GM21717 (cell line): ENCODE measurements at regions not wholly inside any gene's neighbourhood (a gene's known extent, or its start where the extent isn't known, plus 50 kb on each side); places are given as distances from the start of the nearest gene placed in this dataset.
"Not testable (repeated sequence)": the region's sequence is repeated elsewhere in the genome, so short reads cannot be mapped to it uniquely, and the experiment has no call there.

Experiments used
- ATAC-seq: cut with Tn5 transposase; IDR thresholded peaks from one replicate; pipeline ENCODE4 v1.9.1; 2021; ENCODE audit warnings: mild to moderate bottlenecking, moderate library complexity; ENCODE audit not compliant: unreplicated experiment

DNA sequence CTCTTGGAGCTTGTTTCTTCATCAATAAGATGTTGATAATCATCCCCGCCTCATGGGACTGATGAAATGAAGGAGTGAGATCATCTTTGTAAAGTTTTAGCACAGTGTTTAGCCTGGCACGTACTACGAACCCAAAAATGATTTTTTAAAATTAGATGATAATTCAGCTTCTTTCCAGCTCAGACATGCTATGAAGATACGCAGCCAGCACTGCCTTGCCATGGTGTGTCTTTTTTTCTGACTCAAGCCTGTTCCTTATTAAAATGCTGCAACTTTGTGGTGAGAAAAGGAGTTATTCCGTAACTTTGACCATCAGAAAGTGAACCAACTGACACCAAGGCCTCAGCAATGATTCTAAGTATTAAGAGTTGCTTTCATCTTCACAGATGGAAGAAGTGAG lies 269.0 kb downstream of the LTN1 start:
- no peak for ATAC-seq

DNA sequence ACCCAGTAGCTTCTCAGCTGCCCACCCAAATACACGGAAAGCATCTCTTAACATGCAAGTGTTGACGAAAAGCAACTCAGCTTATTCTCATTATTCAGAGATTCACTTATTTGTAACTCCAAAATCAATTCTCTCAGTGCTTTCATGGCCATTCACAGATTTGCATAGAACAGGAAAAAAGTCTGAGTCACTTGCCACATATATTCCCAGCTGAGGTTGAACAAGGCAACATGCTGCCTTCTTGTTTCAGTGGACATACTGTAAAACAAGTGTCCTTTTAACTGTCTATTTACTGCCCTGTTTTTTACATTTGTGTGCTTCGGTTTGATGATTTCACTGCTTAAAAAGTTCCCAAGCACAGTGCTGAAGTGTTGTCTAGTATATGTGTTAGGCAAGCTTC lies 273.0 kb downstream of the LTN1 start:
- ATAC-seq, result no peak

DNA sequence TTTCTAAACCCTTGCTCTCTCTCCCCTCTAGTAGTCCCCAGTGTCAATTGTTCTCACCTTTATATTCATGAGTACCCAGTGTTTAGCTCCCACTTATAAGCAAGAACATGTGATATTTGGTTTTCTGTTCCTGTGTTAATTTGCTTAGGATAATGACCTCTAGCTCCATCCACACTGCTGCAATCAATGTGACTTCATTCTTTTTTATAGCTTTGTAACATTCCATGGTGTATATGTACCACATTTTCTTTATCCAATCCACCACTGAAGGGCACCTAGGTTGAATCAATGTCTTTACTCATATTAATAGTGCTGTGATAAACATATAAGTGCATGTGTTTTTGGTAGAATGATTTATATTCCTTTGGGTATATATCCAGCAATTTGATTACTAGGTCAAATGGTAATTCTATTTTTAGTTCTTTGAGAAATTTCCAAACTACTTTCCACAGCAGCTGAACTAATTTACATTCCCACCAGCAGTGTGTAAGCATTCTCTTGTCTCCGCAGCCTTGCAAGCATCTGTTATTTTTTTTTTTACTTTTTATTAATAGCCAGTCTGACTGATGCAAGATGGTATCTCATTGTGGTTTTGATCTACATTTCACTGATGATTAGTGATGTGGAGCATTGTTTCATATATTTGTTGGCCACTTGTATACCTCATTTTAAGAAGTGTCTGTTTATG lies 277.8 kb downstream of the LTN1 start:
- ATAC-seq, result no peak

DNA sequence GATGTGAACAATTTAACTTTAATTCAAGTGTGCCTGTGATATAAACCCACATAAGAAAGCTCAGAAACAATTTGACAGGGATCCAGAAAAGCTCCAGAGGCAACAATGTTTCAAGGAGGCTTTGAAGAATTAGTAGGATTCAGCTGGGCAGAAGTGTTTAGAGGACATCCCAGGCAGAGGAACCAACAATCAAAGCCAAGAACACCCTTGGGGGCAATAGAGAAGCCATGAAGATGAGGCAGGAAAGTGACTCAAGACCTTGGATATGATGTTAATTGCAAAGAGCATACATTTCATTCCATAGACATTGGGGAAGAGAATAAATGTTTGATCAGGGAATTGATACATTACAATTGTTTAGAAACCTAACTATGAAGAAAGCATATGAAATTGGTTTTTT lies 280.3 kb downstream of the LTN1 start:
- no peak for ATAC-seq

DNA sequence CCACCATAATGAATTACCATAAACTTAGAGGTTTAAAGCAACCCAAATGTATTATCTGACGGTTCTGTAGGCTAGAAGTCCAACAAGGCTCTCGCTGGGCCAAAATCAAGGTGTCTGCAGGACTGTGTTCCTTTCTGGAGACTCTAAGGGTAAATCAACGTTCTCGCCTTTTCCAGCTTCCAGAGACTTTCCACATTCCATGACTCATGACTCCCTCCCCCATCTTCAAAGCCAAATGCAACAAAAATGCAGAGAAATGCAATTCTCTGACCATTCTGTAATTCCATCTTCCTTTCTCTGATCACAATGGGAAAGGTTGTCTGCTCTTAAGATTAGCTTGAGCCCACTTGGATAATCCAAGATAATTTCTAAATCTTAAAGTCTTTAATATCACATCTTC lies 287.1 kb downstream of the LTN1 start:
- no peak for ATAC-seq

DNA sequence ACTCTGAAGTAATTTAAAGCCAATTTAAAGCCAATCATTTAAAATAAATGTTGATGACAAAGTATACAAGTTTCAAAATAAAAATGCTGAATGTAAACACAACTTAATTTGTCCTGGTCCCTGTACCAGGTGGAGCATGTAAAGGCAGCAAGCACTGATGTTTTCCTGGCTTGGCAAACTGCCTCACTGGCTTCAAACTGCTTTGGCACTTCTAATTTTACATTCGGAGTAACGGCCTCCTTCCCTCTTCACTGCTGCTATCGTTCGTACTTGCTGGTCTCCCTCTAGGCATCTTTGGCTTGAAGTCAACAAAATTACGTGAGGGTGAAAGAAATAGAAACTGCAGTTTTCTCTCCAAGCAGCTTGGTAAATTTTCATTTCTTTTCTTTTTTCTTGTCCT lies 287.9 kb downstream of the LTN1 start:
- no peak for ATAC-seq

DNA sequence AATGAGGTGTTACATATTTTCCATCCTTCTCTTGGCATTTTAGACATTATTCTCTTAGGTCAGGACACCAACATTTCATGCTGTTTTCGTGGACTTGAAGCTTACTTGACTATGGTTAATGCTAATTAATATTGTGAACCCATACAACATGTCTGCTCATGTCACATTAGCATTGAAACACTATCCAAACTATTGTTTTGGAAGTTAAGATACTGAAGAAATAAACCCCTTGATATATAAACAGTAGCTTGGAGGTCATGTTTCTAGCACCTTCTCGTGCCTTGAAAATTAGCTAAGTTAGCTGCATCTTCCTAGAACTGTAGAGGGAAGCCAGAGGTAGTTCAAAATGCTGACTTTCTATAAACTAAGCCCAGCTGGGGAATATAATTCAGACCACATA lies 288.8 kb downstream of the LTN1 start:
- ATAC-seq, result no peak

DNA sequence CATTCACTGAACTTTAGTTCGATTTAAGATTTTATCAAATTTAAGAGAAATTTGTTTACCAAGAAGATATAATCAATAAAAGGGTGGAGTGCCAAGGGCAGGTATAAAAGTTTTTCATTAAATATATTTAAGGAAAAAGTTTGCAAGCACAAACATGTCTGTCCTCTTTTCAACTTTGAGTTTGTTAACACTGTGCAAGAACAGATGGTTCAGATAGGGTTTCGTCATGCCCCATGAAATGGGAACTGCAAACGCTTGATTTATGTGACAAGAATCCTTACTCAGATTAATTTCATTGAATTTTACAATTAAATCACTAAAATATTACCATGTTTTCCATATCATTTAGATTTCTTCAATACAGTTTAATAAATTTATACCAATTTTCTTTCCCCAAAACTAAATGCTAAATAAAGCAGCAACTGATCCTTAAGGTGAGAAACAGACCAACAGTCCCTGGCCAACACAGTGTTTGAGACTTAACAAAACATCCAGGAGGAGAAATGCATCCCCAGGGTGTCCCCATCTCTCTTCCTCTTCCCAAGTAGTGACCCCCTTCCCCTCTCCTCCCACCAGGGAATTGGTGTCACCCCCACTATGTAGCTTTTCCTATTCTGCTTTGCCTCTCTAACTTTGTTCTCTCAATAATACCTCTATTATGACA lies 292.9 kb downstream of the LTN1 start:
- ATAC-seq, result no peak

DNA sequence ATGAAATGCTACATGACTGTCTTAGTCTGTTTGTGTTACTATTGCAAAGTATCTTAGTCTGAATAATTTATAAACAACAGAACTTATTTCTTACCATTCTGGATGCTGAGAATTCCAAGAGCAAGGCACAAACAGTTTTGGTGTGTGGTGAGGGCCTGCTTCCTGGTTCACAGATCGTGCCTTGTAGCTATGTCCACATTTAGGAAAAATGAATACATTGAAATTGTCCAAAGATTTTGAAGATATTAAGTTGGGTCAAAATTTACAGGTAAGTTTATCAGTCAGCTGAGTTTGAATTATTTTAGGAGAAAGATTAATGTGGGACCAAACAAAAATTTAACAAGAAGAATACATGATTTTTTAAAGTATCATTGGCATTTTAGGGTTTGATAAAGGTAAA lies 293.5 kb downstream of the LTN1 start:
- no peak for ATAC-seq

DNA sequence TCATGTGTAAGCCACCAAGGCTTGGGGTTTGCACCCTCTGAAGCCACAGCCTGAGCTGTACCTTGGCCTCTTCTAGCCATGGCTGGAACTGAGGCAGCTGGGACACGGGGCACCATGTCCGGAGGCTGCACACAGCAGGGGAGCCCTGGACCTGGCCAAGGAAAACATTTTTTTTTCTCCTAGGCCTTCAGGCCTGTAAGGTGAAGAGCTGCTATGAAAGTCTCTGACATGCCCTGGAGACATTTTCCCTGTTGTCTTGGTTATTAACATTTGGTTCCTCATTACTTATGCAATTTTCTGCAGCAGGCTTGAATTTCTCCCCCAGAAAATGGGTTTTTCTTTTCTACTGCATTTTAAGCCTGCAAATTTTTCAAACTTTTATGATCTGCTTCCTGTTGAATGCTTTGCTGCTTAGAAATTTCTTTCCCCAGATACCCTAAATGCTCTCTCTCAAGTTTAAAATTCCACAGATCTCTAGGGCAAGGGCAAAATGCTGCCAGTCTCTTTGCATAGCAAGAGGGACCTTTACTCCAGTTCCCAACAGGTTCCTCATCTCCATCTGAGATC lies 295.8 kb downstream of the LTN1 start:
- no peak for ATAC-seq

DNA sequence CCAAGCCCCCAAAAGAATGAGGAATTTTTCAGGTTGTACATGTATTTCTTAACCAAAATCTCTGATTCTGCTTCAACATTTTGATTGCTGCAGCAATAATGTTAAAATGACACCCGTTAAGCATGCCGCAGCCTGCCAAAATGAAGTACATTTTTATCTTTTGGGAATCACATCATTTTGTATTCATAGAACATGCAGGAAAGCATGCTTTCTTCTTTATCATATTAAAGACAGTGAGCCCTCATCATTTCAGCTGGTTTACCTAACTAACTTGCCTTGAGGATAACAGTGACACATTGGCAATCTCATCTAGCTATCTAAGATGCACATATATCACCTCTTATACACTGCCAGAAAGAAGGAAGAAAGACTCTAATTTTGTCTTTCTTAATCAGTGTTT lies 299.2 kb downstream of the LTN1 start:
- no peak for ATAC-seq

DNA sequence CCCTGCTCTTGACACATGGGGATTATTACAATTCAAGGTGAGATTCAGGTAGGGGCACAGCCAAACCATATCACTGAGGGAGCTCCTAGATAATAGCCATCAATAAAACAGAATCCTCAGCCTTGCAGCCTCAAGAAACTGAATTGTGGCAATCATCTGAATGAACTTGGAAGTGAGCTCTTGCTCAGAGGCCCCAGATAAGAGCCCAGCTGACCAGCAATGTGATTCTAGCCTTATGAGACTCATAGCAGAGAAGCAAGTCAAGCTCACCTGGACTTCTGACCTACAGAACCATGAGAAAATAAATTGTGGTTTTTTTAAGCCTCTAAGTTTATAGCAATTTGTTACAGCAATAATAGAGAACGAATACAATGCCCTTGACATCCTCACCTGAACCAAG lies 302.5 kb downstream of the LTN1 start:
- ATAC-seq, result no peak

DNA sequence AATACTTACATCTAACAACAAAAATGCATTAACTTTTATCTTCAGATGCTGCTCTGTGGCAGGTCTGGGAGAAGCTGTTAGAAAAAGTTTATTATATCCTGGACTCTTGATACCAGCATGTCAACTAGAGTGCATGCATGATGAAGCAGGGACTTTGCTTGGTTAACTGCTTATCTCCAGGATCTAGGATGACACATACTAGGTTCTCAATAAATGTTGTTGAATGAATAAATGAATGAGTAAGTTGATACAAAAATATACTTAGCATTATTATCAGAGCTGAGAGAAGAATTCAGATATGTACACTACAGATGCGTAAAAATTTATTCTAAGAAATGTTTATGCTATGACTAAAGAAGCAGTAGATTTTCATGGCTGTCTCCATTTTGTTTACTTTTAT lies 304.3 kb downstream of the LTN1 start:
- ATAC-seq, result no peak

DNA sequence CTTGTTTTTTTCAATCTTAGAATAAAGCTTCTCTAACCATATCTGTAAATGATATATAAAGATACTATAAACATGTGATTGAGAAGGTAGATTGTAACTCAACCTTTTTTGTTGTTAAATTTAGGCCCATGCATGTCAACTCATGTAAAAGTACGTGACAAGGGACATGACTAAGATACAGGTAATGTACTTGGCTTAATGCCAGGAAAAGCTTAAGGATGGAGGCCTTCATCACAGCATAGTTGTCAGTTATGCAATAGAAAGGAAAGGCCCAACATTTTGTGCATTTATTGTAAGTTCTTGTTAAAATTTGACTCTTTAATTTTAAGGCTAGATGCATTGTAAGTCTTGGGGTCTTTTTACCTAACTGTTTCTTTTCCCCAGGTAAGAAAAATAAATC lies 305.1 kb downstream of the LTN1 start:
- ATAC-seq, result no peak

DNA sequence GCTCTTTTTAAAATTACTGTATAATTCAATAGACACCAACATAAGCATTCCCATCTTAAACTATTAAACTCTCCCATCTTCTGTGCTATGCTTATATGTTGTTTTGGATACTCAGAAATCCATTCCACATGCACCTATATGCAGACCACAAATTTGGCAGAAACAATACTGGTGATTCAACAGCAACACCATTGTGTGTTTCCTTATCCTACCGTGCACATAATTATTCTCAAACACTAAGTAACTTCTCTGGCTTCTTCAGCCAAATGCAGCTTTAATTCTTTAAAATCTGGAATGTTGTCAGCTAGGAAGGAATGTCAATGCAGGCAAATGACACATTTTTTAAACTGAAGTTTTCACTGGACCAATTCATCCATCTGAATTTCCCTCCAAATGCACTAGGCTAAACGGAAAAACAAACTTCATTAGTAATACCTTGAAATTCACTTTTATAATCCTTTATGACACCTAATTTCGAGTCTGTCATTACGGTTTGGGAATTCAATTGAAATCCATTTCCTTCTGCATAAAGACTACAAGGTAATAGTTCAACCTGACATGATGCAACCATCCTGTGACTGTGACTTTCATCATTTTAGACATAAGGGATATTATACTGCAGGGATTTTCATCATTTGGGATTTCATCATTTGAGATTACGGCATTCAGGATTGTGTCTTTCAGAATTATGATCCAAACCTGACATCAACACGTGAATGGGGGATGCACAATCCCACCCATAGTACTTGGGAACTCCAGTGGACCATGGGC lies 308.5 kb downstream of the LTN1 start:
- ATAC-seq, result no peak

DNA sequence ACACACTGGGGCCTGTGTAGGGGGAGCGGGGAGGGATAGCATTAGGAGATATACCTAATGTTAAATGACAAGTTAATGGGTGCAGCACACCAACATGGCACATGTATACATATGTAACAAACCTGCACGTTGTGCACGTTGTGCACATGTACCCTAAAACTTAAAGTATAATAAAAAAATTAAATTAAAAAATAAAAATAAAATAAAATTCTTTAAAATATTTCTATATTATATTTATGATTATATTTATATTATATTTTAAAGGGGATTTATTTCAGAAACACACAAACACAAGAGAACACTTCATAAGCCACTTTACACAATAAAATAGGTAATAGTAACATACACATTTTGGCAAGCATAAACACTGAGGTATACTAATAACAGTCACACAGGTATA lies 309.8 kb downstream of the LTN1 start:
- ATAC-seq, result not testable (repeated sequence)

DNA sequence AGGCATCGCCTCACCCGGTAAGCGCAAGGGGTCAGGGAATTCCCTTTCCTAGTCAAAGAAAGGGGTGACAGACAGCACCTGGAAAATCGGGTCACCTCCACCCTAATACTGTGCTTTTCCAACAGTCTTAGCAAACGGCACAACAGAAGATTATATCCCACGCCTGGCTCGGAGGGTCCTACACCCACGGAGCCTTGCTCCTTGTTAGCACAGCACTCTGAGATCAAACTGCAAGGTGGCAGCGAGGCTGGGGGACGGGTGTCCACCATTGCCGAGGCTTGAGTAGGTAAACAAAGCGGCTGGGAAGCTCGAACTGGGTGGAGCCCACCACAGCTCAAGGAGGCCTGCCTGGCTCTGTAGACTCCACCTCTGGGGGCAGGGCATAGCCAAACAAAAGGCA lies 315.6 kb downstream of the LTN1 start:
- ATAC-seq, result not testable (repeated sequence)

DNA sequence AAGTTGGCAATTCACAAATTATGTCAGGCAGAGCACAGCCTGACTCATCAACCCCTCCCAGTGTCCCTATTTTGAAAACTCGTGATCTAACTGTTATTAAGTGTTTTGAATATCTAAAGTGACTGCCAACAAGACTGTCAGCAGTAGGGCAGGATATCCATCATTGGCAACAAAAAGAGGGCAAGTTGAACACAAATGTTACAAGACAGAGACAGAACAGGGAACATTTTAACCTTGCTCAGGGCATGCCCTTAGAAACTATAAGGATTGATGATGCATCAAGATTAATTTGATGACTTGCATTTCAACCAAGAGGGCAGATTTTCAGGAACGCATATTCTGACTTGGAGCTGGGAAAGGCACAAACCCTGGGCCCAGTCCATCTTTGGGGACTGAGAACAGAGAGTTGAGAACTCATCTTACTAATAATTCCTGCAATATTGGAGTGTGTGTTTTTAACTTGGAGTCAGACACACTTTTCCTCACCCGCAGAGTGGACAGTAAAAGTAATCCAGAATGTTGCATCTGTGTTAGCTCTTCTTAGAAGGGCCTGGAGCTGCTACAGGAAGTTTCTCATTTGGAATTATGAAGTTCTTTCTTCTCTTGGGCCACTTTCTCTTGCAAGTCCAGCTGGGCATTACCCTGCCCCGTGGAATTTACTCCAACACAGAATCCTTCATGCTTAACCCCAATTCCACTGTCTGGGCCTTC lies 317.2 kb downstream of the LTN1 start:
- ATAC-seq, result no peak

DNA sequence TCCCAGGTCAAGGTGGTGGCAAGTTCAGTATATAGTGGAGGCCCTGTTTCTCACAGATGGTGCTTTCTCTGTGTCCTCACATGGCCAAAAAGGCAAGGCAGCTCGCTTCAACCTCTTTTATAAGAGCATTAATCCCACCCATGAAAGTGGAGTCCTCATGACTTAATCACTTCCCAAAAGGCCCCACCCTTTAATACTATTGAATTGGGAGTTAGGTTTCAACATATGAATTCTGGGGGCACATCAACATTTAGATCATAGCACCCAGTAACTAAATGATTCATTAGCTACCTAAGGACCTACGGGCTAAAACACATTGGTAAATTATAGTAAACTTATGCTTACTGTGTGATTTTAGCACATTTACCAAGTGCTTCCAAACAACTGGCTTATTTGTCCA lies 317.9 kb downstream of the LTN1 start:
- ATAC-seq, result no peak

DNA sequence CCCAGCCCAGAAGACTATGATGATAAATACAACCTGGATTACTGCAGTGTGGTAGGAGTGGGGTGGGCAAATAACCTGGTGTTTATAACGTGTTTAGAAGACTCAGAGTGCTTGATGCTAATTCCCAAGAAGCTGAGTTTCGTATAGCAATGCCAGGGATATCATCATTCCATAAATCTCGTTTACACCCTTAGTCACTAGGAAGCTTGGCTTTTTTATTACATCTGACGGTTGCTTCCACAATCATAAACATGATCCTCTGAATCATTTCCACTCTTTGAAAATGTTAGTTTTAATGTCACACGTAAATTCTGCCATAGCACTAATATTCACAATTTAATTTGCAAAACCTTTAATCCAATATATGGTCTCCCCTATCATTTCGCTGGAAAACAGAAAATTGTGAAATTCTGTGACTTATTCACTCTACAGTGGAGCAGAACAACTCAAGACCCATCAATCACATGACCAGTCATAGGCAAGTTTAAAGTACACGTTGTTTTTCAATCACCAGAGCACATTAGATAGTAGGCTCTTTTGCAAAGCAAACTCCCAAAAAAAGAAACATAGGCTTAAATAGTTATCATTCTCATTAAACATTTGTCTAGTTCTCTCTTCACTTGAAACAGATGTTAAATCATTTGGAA lies 321.0 kb downstream of the LTN1 start:
- ATAC-seq, result no peak
